Suprapubic skin (tissue), 4 donors: ENCODE measurements at regions not wholly inside any gene's neighbourhood (a gene's known extent, or its start where the extent isn't known, plus 50 kb on each side); places are given as distances from the start of the nearest gene placed in this dataset.

Experiments used
- EP300 ChIP-seq: sonication (generic); formaldehyde crosslinking; IDR thresholded peaks from one replicate; pipeline ENCODE4 v1.6.1; 2017; ENCODE audit warnings: antibody characterized with exemption
- POLR2AphosphoS5 ChIP-seq, 3 donors: sonication (generic); formaldehyde crosslinking; IDR thresholded peaks; one replicate each; pipeline ENCODE4 v1.6.1; 2017; ENCODE audit warnings: antibody characterized with exemption in 3 of 3
- TF ChIP-seq, protein P1 (sequence below), 2 donors: fragments of 200-600 bp in 1 of 2; fragments of 450-650 bp in 1 of 2; sonication (generic) in 1 of 2; IDR thresholded peaks; one replicate each; pipeline ENCODE4 v1.5.1; 2016 to 2019; ENCODE audit warnings: antibody characterized with exemption in 2 of 2, mild to moderate bottlenecking in 1 of 2, moderate library complexity in 1 of 2

DNA sequence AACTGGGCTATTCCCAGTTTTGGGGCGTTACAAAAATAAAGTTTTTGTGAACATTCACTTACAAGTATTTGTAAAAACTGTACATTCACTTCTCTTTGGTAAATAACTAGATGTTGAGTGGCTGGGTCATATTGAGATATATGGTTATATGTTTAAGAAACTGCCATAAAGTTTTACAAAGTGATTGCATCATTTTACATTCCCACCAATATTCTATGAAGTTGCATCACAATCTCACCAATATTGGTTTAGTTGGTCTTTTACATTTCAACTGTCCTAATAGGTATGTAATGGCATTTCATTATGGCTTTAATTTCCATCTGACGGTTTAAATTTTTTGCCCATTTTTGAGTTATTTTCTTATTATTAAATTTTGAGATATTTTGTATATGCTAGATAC, 251.7 kb upstream of the GNAI1 start:
- TF ChIP-seq, protein P1, sequence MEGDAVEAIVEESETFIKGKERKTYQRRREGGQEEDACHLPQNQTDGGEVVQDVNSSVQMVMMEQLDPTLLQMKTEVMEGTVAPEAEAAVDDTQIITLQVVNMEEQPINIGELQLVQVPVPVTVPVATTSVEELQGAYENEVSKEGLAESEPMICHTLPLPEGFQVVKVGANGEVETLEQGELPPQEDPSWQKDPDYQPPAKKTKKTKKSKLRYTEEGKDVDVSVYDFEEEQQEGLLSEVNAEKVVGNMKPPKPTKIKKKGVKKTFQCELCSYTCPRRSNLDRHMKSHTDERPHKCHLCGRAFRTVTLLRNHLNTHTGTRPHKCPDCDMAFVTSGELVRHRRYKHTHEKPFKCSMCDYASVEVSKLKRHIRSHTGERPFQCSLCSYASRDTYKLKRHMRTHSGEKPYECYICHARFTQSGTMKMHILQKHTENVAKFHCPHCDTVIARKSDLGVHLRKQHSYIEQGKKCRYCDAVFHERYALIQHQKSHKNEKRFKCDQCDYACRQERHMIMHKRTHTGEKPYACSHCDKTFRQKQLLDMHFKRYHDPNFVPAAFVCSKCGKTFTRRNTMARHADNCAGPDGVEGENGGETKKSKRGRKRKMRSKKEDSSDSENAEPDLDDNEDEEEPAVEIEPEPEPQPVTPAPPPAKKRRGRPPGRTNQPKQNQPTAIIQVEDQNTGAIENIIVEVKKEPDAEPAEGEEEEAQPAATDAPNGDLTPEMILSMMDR (IDR thresholded peaks at IDR 0.05): no peak
- TF ChIP-seq POLR2AphosphoS5 (IDR thresholded peaks at IDR 0.05) (no peak), EP300 (no peak)
